Ovary (tissue), 7 donors: ENCODE measurements at regions not wholly inside any gene's neighbourhood (a gene's known extent, or its start where the extent isn't known, plus 50 kb on each side); places are given as distances from the start of the nearest gene placed in this dataset.
"Not testable (repeated sequence)": the region's sequence is repeated elsewhere in the genome, so short reads cannot be mapped to it uniquely, and the experiment has no call there.

Source experiments
- DNase-seq, 5 donors: peaks; one replicate each; pipeline ENCODE4 v3.0.0-alpha.2; 2019 to 2020
- H3K27ac ChIP-seq, 2 donors: fragments of 200-600 bp; one replicate each; pipeline versions ENCODE4 v1.5.1 to v1.8.0; 2019 to 2022
- H3K27me3 ChIP-seq: fragments of 200-600 bp; one replicate; pipeline ENCODE4 v1.8.0; 2022
- H3K36me3 ChIP-seq: fragments of 200-600 bp; sonication (generic); one replicate; pipeline ENCODE4 v1.5.1; 2019
- H3K4me1 ChIP-seq: one replicate; pipeline ENCODE4 v1.8.1; 2013; ENCODE audit warnings: mild to moderate bottlenecking, moderate library complexity; ENCODE audit not compliant: insufficient read depth
- H3K4me3 ChIP-seq: fragments of 200-600 bp; sonication (generic); one replicate; pipeline ENCODE4 v1.5.1; 2017
- H3K9me3 ChIP-seq, 2 donors: fragments of 200-600 bp in 1 of 2; sonication (generic) in 1 of 2; one replicate each; pipeline versions ENCODE4 v1.5.1 to v1.8.1; 2013 to 2019; ENCODE audit warnings: mild to moderate bottlenecking in 1 of 2, moderate library complexity in 1 of 2
- CTCF ChIP-seq, 3 donors: fragments of 450-650 bp in 2 of 3; fragments of 200-600 bp in 1 of 3; IDR thresholded peaks; one replicate each; pipeline versions ENCODE4 v1.5.1 to v1.8.0; 2016 to 2022; ENCODE audit warnings: antibody characterized with exemption in 3 of 3, mild to moderate bottlenecking in 1 of 3
- EP300 ChIP-seq: sonication (generic); formaldehyde crosslinking; IDR thresholded peaks from one replicate; pipeline ENCODE4 v1.6.1; 2017; ENCODE audit warnings: antibody characterized with exemption
- POLR2A ChIP-seq: fragments of 450-650 bp; IDR thresholded peaks from one replicate; pipeline ENCODE4 v1.6.1; 2017; ENCODE audit warnings: antibody characterized with exemption, mild to moderate bottlenecking, moderate library complexity
- WGBS, 3 donors: extraction: QIAGEN DNeasy Blood & Tissue Kit in 1 of 3; methylation state at CpG; one replicate each; pipeline versions ENCODE4 v1.1.5 to v1.1.7; 2013 to 2017; 5-methylcytosine and 5-hydroxymethylcytosine counted together
- intact Hi-C, 4 donors: fragments of 100-400 bp; cut with DNase I; formaldehyde crosslinking; loops; one replicate each; pipeline versions ENCODE4 v1.11.0 to v1.15.1; 2022 to 2023
- donor health status: DM: no; HTN: no; CAD: no; lungs with moderate emphysema.
- donor health status: DM: no; HTN: no; CAD: no.
- donor health status: Bipolar disorder and iron deficiency.
- donor health status: DM: no; HTN: no; CAD: no.
- donor health status: DM: yes; HTN: yes; CAD: no.

GRCh38 chr16:24652209-24652712 lies 77.2 kb upstream of the TNRC6A start:
- no peaks in the 10 kb centered on the region for H3K4me1 ChIP-seq
- no peak overlapping the region for H3K27ac ChIP-seq
- H3K27me3 ChIP-seq: no peaks in the 10 kb centered on the region
- no peaks in the 10 kb centered on the region for H3K9me3 ChIP-seq
- H3K4me3 ChIP-seq: no peak overlapping the region
- TF ChIP-seq CTCF (IDR thresholded peaks at IDR 0.05): no peak
- TF ChIP-seq POLR2A: no peak
- no peak for TF ChIP-seq EP300
- intact Hi-C loops: no loop called here
- no peaks in the 10 kb centered on the region for H3K36me3 ChIP-seq
- WGBS, 3 donors: 74 to 76% (median 76%) methylated on average over 4 of the region's 4 CpGs
- DNase-seq: no peak

DNA sequence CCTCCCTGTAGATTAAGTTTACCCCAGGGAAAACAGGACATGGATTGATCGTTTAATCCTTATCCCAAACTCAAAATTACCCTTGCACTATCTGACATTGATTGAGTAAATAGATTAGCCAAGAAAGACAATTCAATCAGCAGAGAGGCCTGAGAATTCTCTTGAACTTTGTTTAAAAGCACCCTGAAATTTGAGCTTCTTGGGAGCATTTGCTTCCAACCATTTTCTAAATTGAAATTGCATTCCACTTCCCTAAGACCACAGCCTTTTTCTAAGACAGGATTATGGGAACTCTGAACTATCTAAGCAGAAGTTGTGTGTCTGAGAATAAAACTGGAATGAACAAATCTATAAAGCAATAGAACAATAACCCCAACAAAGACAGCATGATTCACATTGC lies 76.6 kb upstream of the TNRC6A start:
- intact Hi-C loops: no loop called here

DNA sequence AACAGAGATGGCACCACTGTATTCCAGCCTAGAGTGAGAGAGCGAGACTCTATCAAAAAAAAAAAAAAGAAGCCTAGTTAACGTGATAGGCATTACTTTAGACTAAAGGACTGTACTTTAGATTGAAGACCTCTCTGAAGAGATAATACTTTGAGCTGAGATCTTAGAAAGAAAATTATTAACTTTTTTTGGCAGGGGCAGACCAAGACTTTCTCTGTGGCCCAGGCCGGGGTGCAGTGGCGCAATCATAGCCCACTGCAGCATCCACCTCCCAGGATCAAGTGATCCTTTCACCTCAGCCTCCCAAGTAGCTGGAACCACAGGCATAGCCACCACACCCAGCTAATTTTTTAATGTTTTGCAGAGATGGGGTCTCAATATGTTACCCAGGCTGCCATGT lies 75.7 kb upstream of the TNRC6A start:
- Histone ChIP-seq H3K27ac (no peak overlapping the region), H3K36me3 (no peaks in the 10 kb centered on the region), H3K4me3 (no peak overlapping the region), H3K27me3 (no peaks in the 10 kb centered on the region), H3K9me3 (no peaks in the 10 kb centered on the region), H3K4me1 (peaks cover 1% of the 10 kb centered on the region)
- 90 to 99% (median 92%) methylated on average over 4 of the region's 4 CpGs for WGBS, 3 donors
- intact Hi-C loops: no loop called here
- no peak for DNase-seq
- TF ChIP-seq CTCF (IDR thresholded peaks at IDR 0.05): no peak
- TF ChIP-seq POLR2A: no peak
- no peak for TF ChIP-seq EP300

More for the DNA sequence above, 76.6 kb upstream of the TNRC6A start:
- WGBS, 3 donors: 36 to 46% (median 43%) methylated on average over 1 of the region's 1 CpG
- Histone ChIP-seq H3K4me3 (no peak overlapping the region), H3K9me3 (no peaks in the 10 kb centered on the region), H3K36me3 (no peaks in the 10 kb centered on the region), H3K4me1 (peaks cover 1% of the 10 kb centered on the region), H3K27ac (no peak overlapping the region), H3K27me3 (no peaks in the 10 kb centered on the region)
- DNase-seq: no peak
- TF ChIP-seq EP300 (no peak), CTCF (IDR thresholded peaks at IDR 0.05) (no peak), POLR2A (no peak)

- H3K9me3 ChIP-seq, H3K4me3 ChIP-seq, H3K27ac ChIP-seq, DNase-seq, H3K36me3 ChIP-seq, intact Hi-C loops, H3K4me1 ChIP-seq, H3K27me3 ChIP-seq: not testable (repeated sequence)
- 95 to 97% (median 97%) methylated on average over 5 of the region's 5 CpGs for WGBS, 3 donors
These were observed 63.5 kb upstream of the TNRC6A start for GRCh38 chr16:24665942-24666341.

DNA sequence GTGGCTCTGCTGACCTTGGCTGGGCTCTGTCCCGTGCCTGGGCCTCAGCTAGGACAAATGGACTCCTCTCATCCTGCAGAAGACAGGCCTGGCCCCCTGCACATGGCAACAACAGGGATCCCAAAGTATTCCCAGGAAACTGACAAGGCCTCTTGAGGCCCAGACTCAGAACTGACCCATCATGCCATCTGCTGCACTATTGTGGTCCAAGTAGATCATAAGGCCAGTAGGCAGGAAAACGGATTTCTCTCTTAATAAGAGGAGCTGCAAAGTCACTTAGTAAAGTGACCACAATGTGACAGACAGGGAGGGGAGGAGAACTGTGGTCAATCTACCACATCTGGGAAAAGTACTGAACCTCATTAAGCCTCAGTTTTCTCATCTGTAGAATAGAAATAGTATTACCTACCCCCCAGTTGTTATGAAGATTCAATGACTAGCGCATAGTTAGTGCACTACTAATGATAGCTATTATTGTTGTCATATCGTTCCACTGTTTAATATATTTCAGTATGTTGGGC lies 62.1 kb upstream of the TNRC6A start:
- Histone ChIP-seq H3K4me1 (peaks cover 3% of the 10 kb centered on the region), H3K4me3 (no peak overlapping the region), H3K27me3 (no peaks in the 10 kb centered on the region), H3K27ac (no peak overlapping the region), H3K36me3 (no peaks in the 10 kb centered on the region), H3K9me3 (no peaks in the 10 kb centered on the region)
- intact Hi-C loops: no loop called here
- WGBS, 3 donors: 82 to 90% (median 89%) methylated on average over 4 of the region's 4 CpGs
- no peak for DNase-seq
- TF ChIP-seq CTCF (IDR thresholded peaks at IDR 0.05) (no peak), POLR2A (no peak), EP300 (no peak)
